Stomach (tissue), 8 donors: ENCODE measurements at regions not wholly inside any gene's neighbourhood (a gene's known extent, or its start where the extent isn't known, plus 50 kb on each side); places are given as distances from the start of the nearest gene placed in this dataset.

Source experiments
- DNase-seq, 2 donors: peaks; one replicate each; pipeline versions ENCODE4 v3.0.0 to v3.0.0-alpha.2; 2013 to 2019
- H3K27ac ChIP-seq, 5 donors: fragments of 200-600 bp in 4 of 5; sonication (generic) in 4 of 5; one replicate each; pipeline ENCODE4 v1.5.1; 2013 to 2019; ENCODE audit warnings: mild to moderate bottlenecking in 1 of 5, moderate library complexity in 1 of 5
- H3K27me3 ChIP-seq, 3 donors: fragments of 200-600 bp; sonication (generic); one replicate each; pipeline ENCODE4 v1.5.1; 2017 to 2019; ENCODE audit warnings: mixed run types in 1 of 3
- H3K36me3 ChIP-seq, 4 donors: fragments of 200-600 bp; sonication (generic); 1 replicate in 3 of 4; 2 replicates in 1 of 4; pipeline ENCODE4 v1.5.1; 2016 to 2019
- H3K4me1 ChIP-seq, 4 donors: fragments of 200-600 bp; sonication (generic); one replicate each; pipeline ENCODE4 v1.5.1; 2016 to 2019
- H3K4me3 ChIP-seq, 4 donors: fragments of 200-600 bp; sonication (generic) in 3 of 4; one replicate each; pipeline ENCODE4 v1.5.1; 2016 to 2019; ENCODE audit warnings: mild to moderate bottlenecking in 1 of 4
- H3K9me3 ChIP-seq, 4 donors: fragments of 200-600 bp; sonication (generic); one replicate each; pipeline ENCODE4 v1.5.1; 2016 to 2019
- EP300 ChIP-seq: sonication (generic); formaldehyde crosslinking; IDR thresholded peaks from one replicate; pipeline ENCODE4 v1.6.1; 2017; ENCODE audit warnings: antibody characterized with exemption
- POLR2A ChIP-seq, 4 donors: fragments of 450-650 bp; IDR thresholded peaks; one replicate each; pipeline ENCODE4 v1.6.1; 2016; ENCODE audit warnings: antibody characterized with exemption in 4 of 4, control low read depth in 2 of 4, mild to moderate bottlenecking in 1 of 4, moderate library complexity in 1 of 4
- POLR2AphosphoS5 ChIP-seq, 3 donors: sonication (generic); formaldehyde crosslinking; IDR thresholded peaks; one replicate each; pipeline ENCODE4 v1.6.1; 2016; ENCODE audit warnings: antibody characterized with exemption in 3 of 3
- WGBS, 5 donors: extraction: QIAGEN DNeasy Blood & Tissue Kit in 3 of 5; methylation state at CpG; one replicate each; pipeline versions ENCODE4 v1.1.5 to v1.1.7; 2013 to 2018; 5-methylcytosine and 5-hydroxymethylcytosine counted together
- intact Hi-C: fragments of 100-400 bp; cut with DNase I; formaldehyde crosslinking; loops from one replicate; pipeline ENCODE4 v1.15.1; 2023; ENCODE audit warnings: low total_unique reads
- TF ChIP-seq, protein P1 (sequence below), 7 experiments: fragments of 450-650 bp in 4 of 7; fragments of 200-600 bp in 3 of 7; sonication (generic) in 3 of 7; IDR thresholded peaks; one replicate each; pipeline ENCODE4 v1.5.1; 2016 to 2019; ENCODE audit warnings: antibody characterized with exemption in 7 of 7, control low read depth in 2 of 7, mild to moderate bottlenecking in 1 of 7
- donor health status: healthy with polysubstance abuse.
- donor health status: Bipolar disorder and iron deficiency.
- donor health status: healthy.

DNA sequence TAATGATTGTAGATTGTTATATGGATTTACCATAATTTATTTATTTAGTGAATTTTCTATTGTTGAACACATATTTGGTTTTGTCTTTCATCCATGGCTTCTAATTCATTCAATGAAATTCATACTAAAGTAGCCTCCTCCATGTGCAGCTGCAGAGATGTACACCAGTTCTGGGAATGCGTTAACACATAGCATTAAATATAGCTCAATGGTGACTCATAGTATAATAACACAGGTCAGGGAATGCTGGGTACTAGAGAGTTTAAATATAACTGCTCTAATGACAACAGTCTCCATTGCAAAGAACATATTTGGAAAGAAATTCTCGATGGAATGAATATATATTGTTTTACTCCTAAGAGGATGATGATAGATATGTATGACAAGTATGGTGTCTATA lies 1190.2 kb upstream of the NRXN1 start:
- TF ChIP-seq POLR2AphosphoS5 (IDR thresholded peaks at IDR 0.05): no peak
- TF ChIP-seq, protein P1, sequence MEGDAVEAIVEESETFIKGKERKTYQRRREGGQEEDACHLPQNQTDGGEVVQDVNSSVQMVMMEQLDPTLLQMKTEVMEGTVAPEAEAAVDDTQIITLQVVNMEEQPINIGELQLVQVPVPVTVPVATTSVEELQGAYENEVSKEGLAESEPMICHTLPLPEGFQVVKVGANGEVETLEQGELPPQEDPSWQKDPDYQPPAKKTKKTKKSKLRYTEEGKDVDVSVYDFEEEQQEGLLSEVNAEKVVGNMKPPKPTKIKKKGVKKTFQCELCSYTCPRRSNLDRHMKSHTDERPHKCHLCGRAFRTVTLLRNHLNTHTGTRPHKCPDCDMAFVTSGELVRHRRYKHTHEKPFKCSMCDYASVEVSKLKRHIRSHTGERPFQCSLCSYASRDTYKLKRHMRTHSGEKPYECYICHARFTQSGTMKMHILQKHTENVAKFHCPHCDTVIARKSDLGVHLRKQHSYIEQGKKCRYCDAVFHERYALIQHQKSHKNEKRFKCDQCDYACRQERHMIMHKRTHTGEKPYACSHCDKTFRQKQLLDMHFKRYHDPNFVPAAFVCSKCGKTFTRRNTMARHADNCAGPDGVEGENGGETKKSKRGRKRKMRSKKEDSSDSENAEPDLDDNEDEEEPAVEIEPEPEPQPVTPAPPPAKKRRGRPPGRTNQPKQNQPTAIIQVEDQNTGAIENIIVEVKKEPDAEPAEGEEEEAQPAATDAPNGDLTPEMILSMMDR (IDR thresholded peaks at IDR 0.05): no peak
- no peak for TF ChIP-seq POLR2A (IDR thresholded peaks at IDR 0.05)
- no peak for TF ChIP-seq EP300
- intact Hi-C loops: no loop called here
- Histone ChIP-seq H3K27me3 (no peaks in the 10 kb centered on the region), H3K27ac (no peak overlapping the region), H3K36me3 (no peaks in the 10 kb centered on the region), H3K4me1 (no peaks in the 10 kb centered on the region), H3K9me3 (no peaks in the 10 kb centered on the region), H3K4me3 (no peak overlapping the region)
- no peak for DNase-seq
- WGBS, 5 donors: 62 to 84% (median 73%) methylated on average over 2 of the region's 2 CpGs

DNA sequence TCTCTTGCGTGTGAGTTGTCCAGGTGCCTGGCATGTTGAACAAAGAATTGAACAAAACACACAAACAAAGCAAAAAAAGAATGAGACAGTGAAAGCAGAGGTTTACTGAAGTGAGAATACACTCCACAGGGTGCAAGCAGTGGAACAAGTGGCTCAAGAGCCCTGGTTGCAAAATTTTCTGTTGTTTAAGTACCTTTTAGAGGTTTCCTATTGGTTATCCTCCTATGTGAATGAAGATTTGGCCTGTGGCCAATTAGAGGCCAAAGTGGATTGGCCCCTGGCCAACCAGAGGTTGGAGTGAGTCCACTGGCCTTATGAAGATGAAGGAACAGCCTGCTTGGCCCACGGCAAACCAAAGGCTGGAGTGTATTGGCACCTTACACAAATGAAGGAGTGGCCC lies 1188.5 kb upstream of the NRXN1 start:
- no peaks in the 10 kb centered on the region for H3K9me3 ChIP-seq
- intact Hi-C loops: no loop called here
- H3K27ac ChIP-seq: no peak overlapping the region
- no peaks in the 10 kb centered on the region for H3K4me1 ChIP-seq
- TF ChIP-seq POLR2A (IDR thresholded peaks at IDR 0.05) (no peak), POLR2AphosphoS5 (IDR thresholded peaks at IDR 0.05) (no peak)
- 39 to 67% (median 47%) methylated on average over 2 of the region's 2 CpGs for WGBS, 5 donors
- H3K36me3 ChIP-seq: no peaks in the 10 kb centered on the region
- H3K4me3 ChIP-seq: no peak overlapping the region
- peak; percentile 5 to 25 for DNase-seq
- H3K27me3 ChIP-seq: no peaks in the 10 kb centered on the region

DNA sequence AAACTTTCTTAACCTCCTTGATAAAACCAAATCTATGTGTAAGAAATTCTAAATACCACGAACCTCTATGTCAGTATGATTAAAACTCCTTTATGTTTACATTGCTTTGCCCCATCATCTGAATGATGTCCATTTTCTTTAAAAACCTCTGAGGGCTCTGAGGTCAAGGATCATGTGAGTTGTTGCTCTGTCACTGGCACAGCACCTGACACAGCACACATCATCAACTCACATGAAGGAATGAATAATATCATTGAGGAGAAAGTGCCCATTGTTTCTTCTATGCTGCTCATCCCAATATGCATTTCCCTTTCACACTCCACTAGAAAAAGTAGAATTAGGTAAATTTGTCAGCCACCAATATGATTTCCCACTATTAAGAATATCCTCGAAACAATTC lies 1178.7 kb upstream of the NRXN1 start:
- no peaks in the 10 kb centered on the region for H3K9me3 ChIP-seq
- no peak overlapping the region for H3K4me3 ChIP-seq
- H3K36me3 ChIP-seq: no peaks in the 10 kb centered on the region
- no peak overlapping the region for H3K27ac ChIP-seq
- no peaks in the 10 kb centered on the region for H3K27me3 ChIP-seq
- DNase-seq: no peak
- intact Hi-C loops: no loop called here
- no peaks in the 10 kb centered on the region for H3K4me1 ChIP-seq
- WGBS, 5 donors: 71 to 77% (median 76%) methylated on average over 2 of the region's 2 CpGs
- TF ChIP-seq POLR2AphosphoS5 (IDR thresholded peaks at IDR 0.05): no peak
- no peak for TF ChIP-seq POLR2A (IDR thresholded peaks at IDR 0.05)
- no peak for TF ChIP-seq EP300
- TF ChIP-seq, protein P1 (IDR thresholded peaks at IDR 0.05): no peak

DNA sequence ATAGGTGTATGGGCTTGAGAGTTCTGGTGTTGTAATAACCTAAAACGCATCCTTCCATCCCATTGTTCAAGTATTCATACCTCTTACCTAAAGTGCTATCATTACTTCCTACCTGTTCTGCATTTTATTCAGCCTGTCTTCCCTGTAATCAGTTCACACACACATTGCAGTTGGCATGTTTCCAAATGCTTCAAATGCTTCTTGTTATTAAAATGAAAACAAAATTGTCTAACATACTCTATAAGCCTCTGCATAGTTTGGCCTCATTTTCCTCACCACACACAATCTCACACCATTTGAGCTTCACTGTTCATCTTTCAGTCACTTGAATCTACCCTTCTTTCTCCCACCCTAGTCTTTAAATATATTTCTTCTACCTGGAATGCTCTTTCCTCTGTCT lies 1178.2 kb upstream of the NRXN1 start:
- Histone ChIP-seq H3K4me1 (no peaks in the 10 kb centered on the region), H3K27ac (no peak overlapping the region), H3K36me3 (no peaks in the 10 kb centered on the region), H3K9me3 (no peaks in the 10 kb centered on the region), H3K27me3 (no peaks in the 10 kb centered on the region), H3K4me3 (no peak overlapping the region)
- DNase-seq: no peak
- no peak for TF ChIP-seq EP300
- no peak for TF ChIP-seq POLR2AphosphoS5 (IDR thresholded peaks at IDR 0.05)
- TF ChIP-seq, protein P1 (IDR thresholded peaks at IDR 0.05): no peak
- TF ChIP-seq POLR2A (IDR thresholded peaks at IDR 0.05): no peak
- intact Hi-C loops: no loop called here
- WGBS, 5 donors: 73 to 89% (median 79%) methylated on average over 1 of the region's 1 CpG

DNA sequence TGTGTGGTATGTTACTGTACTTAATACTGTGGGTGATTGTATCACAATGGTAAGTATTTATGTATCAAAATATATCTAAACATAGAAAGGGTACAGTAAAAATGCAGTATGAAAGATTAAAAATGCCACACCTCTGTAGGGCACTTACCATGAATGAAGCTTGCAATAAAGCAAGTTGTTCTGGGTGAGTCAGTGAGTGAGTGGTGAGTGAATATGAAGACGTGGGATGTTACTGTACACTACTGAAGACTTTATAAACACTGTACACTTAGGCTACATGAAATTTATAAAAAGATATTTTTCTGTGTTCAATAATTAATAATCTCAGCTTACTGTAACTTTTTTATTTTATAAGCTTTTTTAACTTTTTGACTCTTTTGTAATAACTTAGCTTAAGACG lies 1162.4 kb upstream of the NRXN1 start:
- H3K27me3 ChIP-seq: no peaks in the 10 kb centered on the region
- intact Hi-C loops: no loop called here
- no peak overlapping the region for H3K4me3 ChIP-seq
- TF ChIP-seq POLR2A (IDR thresholded peaks at IDR 0.05) (no peak), EP300 (no peak), POLR2AphosphoS5 (IDR thresholded peaks at IDR 0.05) (no peak)
- TF ChIP-seq, protein P1 (IDR thresholded peaks at IDR 0.05): no peak
- no peaks in the 10 kb centered on the region for H3K36me3 ChIP-seq
- no peaks in the 10 kb centered on the region for H3K9me3 ChIP-seq
- WGBS, 5 donors: 73 to 89% (median 86%) methylated on average over 2 of the region's 2 CpGs
- DNase-seq: no peak
- no peaks in the 10 kb centered on the region for H3K4me1 ChIP-seq
- H3K27ac ChIP-seq: no peak overlapping the region
